Neutrophil (primary cell): ENCODE measurements at regions not wholly inside any gene's neighbourhood (a gene's known extent, or its start where the extent isn't known, plus 50 kb on each side); places are given as distances from the start of the nearest gene placed in this dataset.

Experiments used
- H3K27ac ChIP-seq: fragments of 200-600 bp; sonication (generic); 2 replicates; pipeline ENCODE4 v1.5.1; 2016; ENCODE audit warnings: mild to moderate bottlenecking, moderate library complexity
- H3K27me3 ChIP-seq: fragments of 200-600 bp; sonication (generic); 2 replicates; pipeline ENCODE4 v1.6.0; 2016; ENCODE audit warnings: mild to moderate bottlenecking
- H3K36me3 ChIP-seq: fragments of 200-600 bp; sonication (generic); 2 replicates; pipeline ENCODE4 v1.5.1; 2017
- H3K4me1 ChIP-seq, 2 experiments: fragments of 200-600 bp in 1 of 2; sonication (generic) in 1 of 2; 1 replicate in 1 of 2; 2 replicates in 1 of 2; pipeline versions ENCODE4 v1.5.1 to v1.6.1; 2013 to 2016; ENCODE audit warnings: low read depth in 1 of 2, low read length in 1 of 2, mild to moderate bottlenecking in 1 of 2, moderate library complexity in 1 of 2; ENCODE audit not compliant: control insufficient read depth in 1 of 2, insufficient read depth in 1 of 2
- H3K4me3 ChIP-seq, 2 experiments: fragments of 200-600 bp in 1 of 2; sonication (generic) in 1 of 2; 1 replicate in 1 of 2; 2 replicates in 1 of 2; pipeline ENCODE4 v1.5.1; 2013 to 2016; ENCODE audit warnings: low read depth in 1 of 2, low read length in 1 of 2, mild to moderate bottlenecking in 1 of 2, moderate library complexity in 1 of 2
- H3K9me3 ChIP-seq: fragments of 200-600 bp; sonication (generic); 2 replicates; pipeline ENCODE4 v1.5.1; 2016
- TF ChIP-seq, protein P1 (sequence below): fragments of 200-600 bp; sonication (generic); IDR thresholded peaks from 2 replicates; pipeline ENCODE4 v1.5.1; 2016; ENCODE audit warnings: antibody characterized with exemption

DNA sequence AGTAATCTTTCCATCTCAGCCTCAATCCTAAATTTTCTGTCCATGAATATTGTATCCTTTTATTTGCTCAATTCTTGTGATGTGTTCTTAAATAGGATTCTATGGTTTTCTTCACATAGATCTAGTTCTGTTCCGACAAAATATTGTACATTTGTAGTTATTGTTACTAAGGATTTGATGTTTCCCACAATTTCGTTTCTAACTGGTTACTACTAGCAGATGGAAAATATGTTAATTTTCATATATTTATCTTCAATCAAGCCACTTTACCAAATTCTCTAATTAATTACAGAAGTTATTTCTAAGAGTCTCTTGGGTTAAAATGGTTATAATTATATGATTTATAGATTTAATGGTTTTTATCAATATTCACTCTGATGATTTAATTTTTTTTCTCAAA lies 60.3 kb downstream of the SEC61B start:
- Histone ChIP-seq H3K9me3 (no peaks in the 10 kb centered on the region), H3K36me3 (no peaks in the 10 kb centered on the region)

GRCh38 chr9:99285965-99286364 lies 63.9 kb downstream of the SEC61B start:
- H3K9me3 ChIP-seq, result no peaks in the 10 kb centered on the region
- no peaks in the 10 kb centered on the region for H3K27me3 ChIP-seq
- no peaks in the 10 kb centered on the region for H3K36me3 ChIP-seq
- TF ChIP-seq, protein P1, sequence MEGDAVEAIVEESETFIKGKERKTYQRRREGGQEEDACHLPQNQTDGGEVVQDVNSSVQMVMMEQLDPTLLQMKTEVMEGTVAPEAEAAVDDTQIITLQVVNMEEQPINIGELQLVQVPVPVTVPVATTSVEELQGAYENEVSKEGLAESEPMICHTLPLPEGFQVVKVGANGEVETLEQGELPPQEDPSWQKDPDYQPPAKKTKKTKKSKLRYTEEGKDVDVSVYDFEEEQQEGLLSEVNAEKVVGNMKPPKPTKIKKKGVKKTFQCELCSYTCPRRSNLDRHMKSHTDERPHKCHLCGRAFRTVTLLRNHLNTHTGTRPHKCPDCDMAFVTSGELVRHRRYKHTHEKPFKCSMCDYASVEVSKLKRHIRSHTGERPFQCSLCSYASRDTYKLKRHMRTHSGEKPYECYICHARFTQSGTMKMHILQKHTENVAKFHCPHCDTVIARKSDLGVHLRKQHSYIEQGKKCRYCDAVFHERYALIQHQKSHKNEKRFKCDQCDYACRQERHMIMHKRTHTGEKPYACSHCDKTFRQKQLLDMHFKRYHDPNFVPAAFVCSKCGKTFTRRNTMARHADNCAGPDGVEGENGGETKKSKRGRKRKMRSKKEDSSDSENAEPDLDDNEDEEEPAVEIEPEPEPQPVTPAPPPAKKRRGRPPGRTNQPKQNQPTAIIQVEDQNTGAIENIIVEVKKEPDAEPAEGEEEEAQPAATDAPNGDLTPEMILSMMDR, result no peak
- H3K27ac ChIP-seq, result no peak overlapping the region
- H3K4me3 ChIP-seq, result no peak overlapping the region
- H3K4me1 ChIP-seq, result no peaks in the 10 kb centered on the region

More for the DNA sequence above, 60.3 kb downstream of the SEC61B start:
- Histone ChIP-seq H3K27me3 (no peaks in the 10 kb centered on the region), H3K4me3 (no peak overlapping the region), H3K4me1 (no peaks in the 10 kb centered on the region), H3K27ac (no peak overlapping the region)
- TF ChIP-seq, protein P1, result no peak

DNA sequence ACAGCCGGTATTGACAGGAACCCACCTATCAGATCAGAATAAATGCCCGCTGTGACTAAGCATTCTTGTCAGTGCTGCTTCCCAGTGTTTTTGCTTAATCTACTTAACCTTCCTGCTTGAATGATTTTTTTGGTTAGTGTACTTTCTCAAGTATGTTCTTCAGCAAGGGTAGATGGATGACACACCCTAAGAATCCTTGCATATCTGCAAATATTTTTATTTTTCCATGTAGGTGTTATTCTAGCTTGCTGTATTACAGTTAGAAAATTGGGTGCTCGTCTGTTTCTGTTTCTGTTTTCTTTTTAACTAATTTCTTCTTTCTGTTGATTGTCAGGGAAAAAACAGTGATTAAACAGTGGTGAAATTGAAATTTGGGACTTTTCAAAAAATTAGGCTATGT lies 64.5 kb downstream of the SEC61B start:
- Histone ChIP-seq H3K4me1 (no peaks in the 10 kb centered on the region), H3K36me3 (no peaks in the 10 kb centered on the region), H3K4me3 (no peak overlapping the region), H3K27ac (no peak overlapping the region), H3K27me3 (no peaks in the 10 kb centered on the region), H3K9me3 (no peaks in the 10 kb centered on the region)
- TF ChIP-seq, protein P1, result no peak

GRCh38 chr9:99287641-99288040 lies 65.6 kb downstream of the SEC61B start:
- Histone ChIP-seq H3K27me3 (no peaks in the 10 kb centered on the region), H3K4me1 (no peaks in the 10 kb centered on the region), H3K4me3 (no peak overlapping the region), H3K36me3 (no peaks in the 10 kb centered on the region), H3K27ac (no peak overlapping the region), H3K9me3 (no peaks in the 10 kb centered on the region)
- TF ChIP-seq, protein P1, result no peak

DNA sequence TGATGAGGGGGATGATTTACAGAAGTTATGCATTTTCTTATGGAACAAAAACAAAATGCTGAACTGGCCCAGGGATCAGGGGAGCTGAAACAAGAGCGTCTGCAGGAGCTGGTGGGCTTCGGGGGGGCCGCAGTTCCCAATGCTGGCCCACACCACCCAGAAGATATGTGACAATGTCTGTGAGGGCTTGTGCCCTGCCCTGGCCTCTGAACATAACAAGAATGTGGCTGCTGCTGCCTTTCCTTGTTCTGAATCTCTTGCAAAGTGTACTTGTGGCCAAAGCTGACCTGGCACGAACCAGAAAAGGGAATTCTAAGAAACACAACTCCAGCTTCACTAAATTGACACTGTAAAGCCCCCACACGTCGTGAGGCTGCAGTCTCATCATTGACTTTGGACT lies 66.7 kb downstream of the SEC61B start:
- H3K36me3 ChIP-seq, result no peaks in the 10 kb centered on the region
- TF ChIP-seq, protein P1, result no peak
- H3K27me3 ChIP-seq, result no peaks in the 10 kb centered on the region
- H3K4me1 ChIP-seq, result no peaks in the 10 kb centered on the region
- no peak overlapping the region for H3K27ac ChIP-seq
- no peaks in the 10 kb centered on the region for H3K9me3 ChIP-seq
- no peak overlapping the region for H3K4me3 ChIP-seq
